GM12873 (cell line): ENCODE measurements at regions not wholly inside any gene's neighbourhood (a gene's known extent, or its start where the extent isn't known, plus 50 kb on each side); places are given as distances from the start of the nearest gene placed in this dataset.

Source experiments
- CTCF ChIP-seq: IDR thresholded peaks from 2 replicates; pipeline ENCODE4 v1.5.1; 2012; ENCODE audit warnings: low read depth, mild to moderate bottlenecking, moderate library complexity, low read length, control low read depth; ENCODE audit not compliant: insufficient read depth; ENCODE audit errors: missing control alignments

GRCh38 chr11:71188886-71189767, 63.2 kb downstream of the SHANK2 start:
- TF ChIP-seq CTCF: no peak

GRCh38 chr11:71188073-71188472, 64.3 kb downstream of the SHANK2 start:
- TF ChIP-seq CTCF: no peak

GRCh38 chr11:71186806-71187205, 65.6 kb downstream of the SHANK2 start:
- TF ChIP-seq CTCF: no peak

- no peak for TF ChIP-seq CTCF
Observed at GRCh38 chr11:71185411-71185810, 67.0 kb downstream of the SHANK2 start.

- TF ChIP-seq CTCF: no peak
Observed at GRCh38 chr11:71184421-71185210, 67.8 kb downstream of the SHANK2 start.

- no peak for TF ChIP-seq CTCF
Observed at GRCh38 chr11:71183878-71184277, 68.5 kb downstream of the SHANK2 start.
